GM10266 (cell line): ENCODE measurements at regions not wholly inside any gene's neighbourhood (a gene's known extent, or its start where the extent isn't known, plus 50 kb on each side); places are given as distances from the start of the nearest gene placed in this dataset.

ENCODE experiments used
- DNase-seq: peaks from one replicate; pipeline ENCODE4 v3.0.0; 2012; ENCODE audit errors: extremely low spot score
- CTCF ChIP-seq: IDR thresholded peaks from 2 replicates; pipeline ENCODE4 v1.5.1; 2012; ENCODE audit warnings: mild to moderate bottlenecking, low read depth; ENCODE audit not compliant: control insufficient read depth, insufficient read depth; ENCODE audit errors: missing control alignments

- no peak for DNase-seq
- TF ChIP-seq CTCF, result no peak
Observed at GRCh38 chr5:58281189-58281588, 178.7 kb downstream of the PLK2 start.

GRCh38 chr5:58279259-58279658 lies 180.6 kb downstream of the PLK2 start:
- TF ChIP-seq CTCF, result no peak
- DNase-seq, result no peak

- TF ChIP-seq CTCF, result no peak
- no peak for DNase-seq
Observed at GRCh38 chr5:58276431-58276830, 183.5 kb downstream of the PLK2 start.

- DNase-seq, result no peak
Observed at GRCh38 chr5:58275516-58275915, 184.4 kb downstream of the PLK2 start.

GRCh38 chr5:58274191-58274590 lies 185.7 kb downstream of the PLK2 start:
- DNase-seq, result no peak
- TF ChIP-seq CTCF, result no peak

More at GRCh38 chr5:58275516-58275915, 184.4 kb downstream of the PLK2 start:
- no peak for TF ChIP-seq CTCF

GRCh38 chr5:58273711-58274110 lies 186.2 kb downstream of the PLK2 start:
- no peak for DNase-seq
- no peak for TF ChIP-seq CTCF

GRCh38 chr5:58268268-58268667 lies 191.6 kb downstream of the PLK2 start:
- no peak for DNase-seq
- TF ChIP-seq CTCF, result no peak

GRCh38 chr5:58266402-58266801 lies 193.5 kb downstream of the PLK2 start:
- TF ChIP-seq CTCF, result no peak
- no peak for DNase-seq
